Gastrocnemius medialis (tissue), 4 donors: ENCODE measurements at regions not wholly inside any gene's neighbourhood (a gene's known extent, or its start where the extent isn't known, plus 50 kb on each side); places are given as distances from the start of the nearest gene placed in this dataset.

Experiments
- CTCF ChIP-seq, 5 experiments: fragments of 450-650 bp in 3 of 5; fragments of 200-600 bp in 2 of 5; sonication (generic) in 2 of 5; IDR thresholded peaks in 4 of 5; conservative IDR thresholded peaks in 1 of 5; 1 replicate in 4 of 5; 2 replicates in 1 of 5; pipeline ENCODE4 v1.5.1; 2016 to 2019; ENCODE audit warnings: antibody characterized with exemption in 5 of 5, mild to moderate bottlenecking in 3 of 5, moderate library complexity in 3 of 5
- POLR2A ChIP-seq, 2 donors: fragments of 450-650 bp; IDR thresholded peaks; one replicate each; pipeline ENCODE4 v1.6.1; 2017; ENCODE audit warnings: antibody characterized with exemption in 2 of 2, mild to moderate bottlenecking in 2 of 2, moderate library complexity in 2 of 2

DNA sequence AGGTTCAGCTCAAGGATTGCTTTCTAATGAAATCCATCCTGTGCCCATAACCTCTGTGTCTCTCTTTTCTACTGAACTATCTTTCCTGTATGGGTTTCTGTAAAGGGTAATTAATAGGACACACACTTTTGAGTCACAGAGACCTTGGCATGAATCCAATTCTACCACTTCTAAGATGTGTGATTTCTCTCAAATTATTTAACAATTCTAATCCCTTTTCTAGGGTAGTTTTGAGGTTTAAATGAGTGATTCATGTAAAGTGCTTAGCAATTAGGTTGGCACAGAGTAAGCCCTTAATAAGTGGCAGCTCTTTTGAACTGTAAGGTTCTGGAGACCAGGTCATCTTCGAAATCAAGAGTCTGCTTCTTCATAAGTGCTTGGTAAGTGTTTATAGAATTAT is 202.7 kb downstream of the RASSF9 start:
- TF ChIP-seq CTCF (IDR thresholded peaks at IDR 0.05 in 4 of 5, conservative IDR thresholded peaks at IDR 0.05 in 1 of 5), result no peak
- no peak for TF ChIP-seq POLR2A (IDR thresholded peaks at IDR 0.05)
